Keratinocyte (primary cell): ENCODE measurements at regions not wholly inside any gene's neighbourhood (a gene's known extent, or its start where the extent isn't known, plus 50 kb on each side); places are given as distances from the start of the nearest gene placed in this dataset.

Experiments
- DNase-seq: peaks from one replicate; pipeline ENCODE4 v3.0.0-alpha.2; 2011; ENCODE audit warnings: low read depth, missing footprints, low spot score
- FAIRE-seq: peaks from 2 replicates; lab custom pipeline; 2011; peaks lifted over from hg19 to GRCh38; lab: Jason Lieb, UNC
- H2AFZ ChIP-seq: 2 replicates; pipeline ENCODE4 v1.6.0; 2012; ENCODE audit warnings: low read length, control low read depth, inconsistent platforms; ENCODE audit not compliant: control insufficient read depth
- H3K27ac ChIP-seq: 2 replicates; pipeline ENCODE4 v1.5.1; 2011; ENCODE audit warnings: low read length; ENCODE audit not compliant: control insufficient read depth, insufficient read depth
- H3K27me3 ChIP-seq: 3 replicates; pipeline ENCODE4 v1.6.0; 2011; ENCODE audit warnings: low read length; ENCODE audit not compliant: control insufficient read depth, insufficient read depth; ENCODE audit errors: extremely low read depth
- H3K36me3 ChIP-seq, 2 experiments: 2 replicates in 1 of 2; 3 replicates in 1 of 2; pipeline ENCODE4 v1.5.1; 2011; ENCODE audit warnings: low read length in 2 of 2, mild to moderate bottlenecking in 1 of 2; ENCODE audit not compliant: control insufficient read depth in 2 of 2, insufficient read depth in 2 of 2; ENCODE audit errors: extremely low read depth in 1 of 2
- H3K4me1 ChIP-seq: 3 replicates; pipeline ENCODE4 v1.5.1; 2011; ENCODE audit warnings: low read length; ENCODE audit not compliant: control insufficient read depth, insufficient read depth; ENCODE audit errors: extremely low read depth
- H3K4me2 ChIP-seq: 3 replicates; pipeline ENCODE4 v1.6.0; 2011; ENCODE audit warnings: low read depth, low read length; ENCODE audit not compliant: control insufficient read depth, insufficient read depth; ENCODE audit errors: extremely low read depth
- H3K4me3 ChIP-seq, 3 experiments: fragments of 200-600 bp in 1 of 3; sonication (generic) in 1 of 3; 2 replicates in 2 of 3; 3 replicates in 1 of 3; pipeline ENCODE4 v1.5.1; 2011 to 2016; ENCODE audit warnings: low read length in 3 of 3, mild to moderate bottlenecking in 3 of 3, control low read depth in 2 of 3, inconsistent platforms in 1 of 3, low read depth in 1 of 3, mixed read lengths in 1 of 3, mixed run types in 1 of 3, moderate library complexity in 1 of 3; ENCODE audit not compliant: control insufficient read depth in 2 of 3, insufficient read depth in 2 of 3; ENCODE audit errors: extremely low read depth in 1 of 3
- H3K79me2 ChIP-seq: 2 replicates; pipeline ENCODE4 v1.6.0; 2012; ENCODE audit warnings: low read length; ENCODE audit not compliant: control insufficient read depth, insufficient read depth
- H3K9ac ChIP-seq: 3 replicates; pipeline ENCODE4 v1.6.0; 2011; ENCODE audit warnings: low read length; ENCODE audit not compliant: control insufficient read depth, insufficient read depth; ENCODE audit errors: extremely low read depth
- H3K9me1 ChIP-seq: 3 replicates; pipeline ENCODE4 v1.6.0; 2011; ENCODE audit warnings: low read length; ENCODE audit not compliant: control insufficient read depth, insufficient read depth; ENCODE audit errors: extremely low read depth
- H3K9me3 ChIP-seq: 2 replicates; pipeline ENCODE4 v1.5.1; 2012; ENCODE audit warnings: low read depth, low read length; ENCODE audit not compliant: control insufficient read depth
- H4K20me1 ChIP-seq: 3 replicates; pipeline ENCODE4 v1.6.0; 2011; ENCODE audit warnings: low read length; ENCODE audit not compliant: control insufficient read depth, insufficient read depth; ENCODE audit errors: extremely low read depth
- CTCF ChIP-seq, 3 experiments: IDR thresholded peaks in 1 of 3; conservative IDR thresholded peaks in 1 of 3; optimal IDR thresholded peaks in 1 of 3; 2 replicates in 2 of 3; 3 replicates in 1 of 3; pipeline versions ENCODE3 to v1.5.1; 2011; ENCODE audit warnings: low read length in 3 of 3, mild to moderate bottlenecking in 3 of 3, moderate library complexity in 2 of 3, control low read depth in 1 of 3, inconsistent platforms in 1 of 3; ENCODE audit not compliant: insufficient read depth in 2 of 3; ENCODE audit errors: extremely low read depth in 1 of 3
- EZH2 ChIP-seq: IDR thresholded peaks from one replicate; pipeline ENCODE4 v1.6.1; 2012; ENCODE audit warnings: inconsistent platforms, mild to moderate bottlenecking, low read length, moderate library complexity
- dilution Hi-C: fragments of 300-500 bp; cut with MboI; formaldehyde crosslinking; loops from one replicate; pipeline ENCODE4 v1.7.0; 2020; ENCODE audit warnings: low sequenced_read_pairs; ENCODE audit not compliant: extremely low pct_ligation_motif_present

GRCh38 chr5:25025831-25026230, 381.1 kb upstream of the CDH10 start:
- dilution Hi-C loops: no loop called here
- no peak overlapping the region for H3K9ac ChIP-seq
- no peak for TF ChIP-seq EZH2
- no peak for TF ChIP-seq CTCF (optimal IDR thresholded peaks at IDR 0.05 in 1 of 3, IDR thresholded peaks at IDR 0.05 in 1 of 3, conservative IDR thresholded peaks at IDR 0.05 in 1 of 3; ENCODE audit: extremely low read depth in 1 of 3, insufficient read depth in 2 of 3, low read length in 3 of 3)
- DNase-seq: no peak
- H3K27me3 ChIP-seq: no peaks in the 10 kb centered on the region
- H3K36me3 ChIP-seq: no peaks in the 10 kb centered on the region
- H3K4me3 ChIP-seq: no peak overlapping the region
- H3K9me1 ChIP-seq: no peaks in the 10 kb centered on the region
- H2AFZ ChIP-seq: no peak overlapping the region
- H3K4me1 ChIP-seq: no peaks in the 10 kb centered on the region
- no peak overlapping the region for H3K4me2 ChIP-seq
- H4K20me1 ChIP-seq: no peaks in the 10 kb centered on the region
- no peak overlapping the region for H3K27ac ChIP-seq
- no peaks in the 10 kb centered on the region for H3K79me2 ChIP-seq
- no peak for FAIRE-seq
- H3K9me3 ChIP-seq: no peaks in the 10 kb centered on the region

GRCh38 chr5:25020454-25020853, 375.7 kb upstream of the CDH10 start:
- Histone ChIP-seq H3K9me3 (no peaks in the 10 kb centered on the region), H3K4me1 (no peaks in the 10 kb centered on the region), H3K27ac (no peak overlapping the region), H3K4me2 (no peak overlapping the region), H3K9me1 (no peaks in the 10 kb centered on the region), H3K27me3 (no peaks in the 10 kb centered on the region), H3K9ac (no peak overlapping the region), H4K20me1 (no peaks in the 10 kb centered on the region), H3K4me3 (no peak overlapping the region), H3K79me2 (no peaks in the 10 kb centered on the region), H3K36me3 (no peaks in the 10 kb centered on the region), H2AFZ (no peak overlapping the region)
- dilution Hi-C loops: no loop called here
- FAIRE-seq (no peak), DNase-seq (no peak)
- TF ChIP-seq CTCF (optimal IDR thresholded peaks at IDR 0.05 in 1 of 3, IDR thresholded peaks at IDR 0.05 in 1 of 3, conservative IDR thresholded peaks at IDR 0.05 in 1 of 3; ENCODE audit: extremely low read depth in 1 of 3, insufficient read depth in 2 of 3, low read length in 3 of 3) (no peak), EZH2 (no peak)
